NB4 (cell line): ENCODE measurements at regions not wholly inside any gene's neighbourhood (a gene's known extent, or its start where the extent isn't known, plus 50 kb on each side); places are given as distances from the start of the nearest gene placed in this dataset.

Source experiments
- TF ChIP-seq, protein P1 (sequence below): IDR thresholded peaks from one replicate; pipeline ENCODE4 v1.5.1; 2012; ENCODE audit warnings: low read depth, low read length
- TF ChIP-seq, protein P2 (sequence below): IDR thresholded peaks from 2 replicates; pipeline ENCODE4 v1.6.1; 2011; ENCODE audit warnings: low read depth, low read length

DNA sequence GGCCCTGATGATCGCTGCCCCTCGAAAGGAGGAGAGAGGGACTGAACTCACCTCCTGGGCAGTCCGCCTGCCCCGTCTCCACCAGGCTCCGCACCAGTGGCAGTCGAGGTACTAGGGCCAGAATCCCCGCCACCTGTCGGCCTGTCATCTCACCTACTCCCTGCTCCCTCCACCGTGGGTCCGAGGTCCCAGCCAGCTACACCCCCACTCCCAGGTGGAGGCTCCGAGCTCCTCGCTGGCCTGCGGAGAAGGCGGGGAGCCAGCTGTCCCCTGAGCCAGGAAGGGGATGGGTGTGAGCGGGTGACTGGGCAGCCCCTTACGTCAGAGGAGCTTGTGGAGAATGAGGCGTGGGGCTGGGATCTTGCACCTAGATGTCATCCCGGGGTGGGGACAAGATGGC lies 1066.5 kb upstream of the MANEA start:
- TF ChIP-seq, protein P1, sequence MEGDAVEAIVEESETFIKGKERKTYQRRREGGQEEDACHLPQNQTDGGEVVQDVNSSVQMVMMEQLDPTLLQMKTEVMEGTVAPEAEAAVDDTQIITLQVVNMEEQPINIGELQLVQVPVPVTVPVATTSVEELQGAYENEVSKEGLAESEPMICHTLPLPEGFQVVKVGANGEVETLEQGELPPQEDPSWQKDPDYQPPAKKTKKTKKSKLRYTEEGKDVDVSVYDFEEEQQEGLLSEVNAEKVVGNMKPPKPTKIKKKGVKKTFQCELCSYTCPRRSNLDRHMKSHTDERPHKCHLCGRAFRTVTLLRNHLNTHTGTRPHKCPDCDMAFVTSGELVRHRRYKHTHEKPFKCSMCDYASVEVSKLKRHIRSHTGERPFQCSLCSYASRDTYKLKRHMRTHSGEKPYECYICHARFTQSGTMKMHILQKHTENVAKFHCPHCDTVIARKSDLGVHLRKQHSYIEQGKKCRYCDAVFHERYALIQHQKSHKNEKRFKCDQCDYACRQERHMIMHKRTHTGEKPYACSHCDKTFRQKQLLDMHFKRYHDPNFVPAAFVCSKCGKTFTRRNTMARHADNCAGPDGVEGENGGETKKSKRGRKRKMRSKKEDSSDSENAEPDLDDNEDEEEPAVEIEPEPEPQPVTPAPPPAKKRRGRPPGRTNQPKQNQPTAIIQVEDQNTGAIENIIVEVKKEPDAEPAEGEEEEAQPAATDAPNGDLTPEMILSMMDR = no peak
- TF ChIP-seq, protein P2, sequence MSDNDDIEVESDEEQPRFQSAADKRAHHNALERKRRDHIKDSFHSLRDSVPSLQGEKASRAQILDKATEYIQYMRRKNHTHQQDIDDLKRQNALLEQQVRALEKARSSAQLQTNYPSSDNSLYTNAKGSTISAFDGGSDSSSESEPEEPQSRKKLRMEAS = no peak
